Left lung (tissue), 4 donors: ENCODE measurements at regions not wholly inside any gene's neighbourhood (a gene's known extent, or its start where the extent isn't known, plus 50 kb on each side); places are given as distances from the start of the nearest gene placed in this dataset.

Experiments
- ATAC-seq: fragments of 200-7000 bp; cut with Tn5 transposase; one replicate; pipeline ENCODE4 v1.9.1; 2020; ENCODE audit warnings: moderate library complexity
- DNase-seq, 4 donors: peaks; one replicate each; pipeline ENCODE4 v3.0.0-alpha.2; 2013 to 2020
- H3K27ac ChIP-seq, 2 donors: fragments of 200-600 bp; sonication (generic) in 1 of 2; one replicate each; pipeline versions ENCODE4 v1.5.0 to v1.8.0; 2020 to 2021
- H3K27me3 ChIP-seq, 2 donors: fragments of 200-600 bp; sonication (generic) in 1 of 2; one replicate each; pipeline versions ENCODE4 v1.5.0 to v1.8.0; 2020 to 2021
- H3K36me3 ChIP-seq, 2 donors: fragments of 200-600 bp; sonication (generic) in 1 of 2; one replicate each; pipeline versions ENCODE4 v1.5.0 to v1.8.0; 2020 to 2021
- H3K4me1 ChIP-seq, 2 donors: fragments of 200-600 bp; one replicate each; pipeline ENCODE4 v1.8.0; 2021
- H3K4me3 ChIP-seq, 2 donors: fragments of 200-600 bp; sonication (generic) in 1 of 2; one replicate each; pipeline versions ENCODE4 v1.5.0 to v1.8.0; 2020 to 2021; ENCODE audit warnings: mild to moderate bottlenecking in 1 of 2
- H3K9me3 ChIP-seq, 2 donors: fragments of 200-600 bp; sonication (generic) in 1 of 2; one replicate each; pipeline versions ENCODE4 v1.5.0 to v1.8.0; 2020 to 2021
- CTCF ChIP-seq, 2 donors: fragments of 200-600 bp; sonication (generic) in 1 of 2; IDR thresholded peaks; one replicate each; pipeline versions ENCODE4 v1.5.0 to v1.8.0; 2021; ENCODE audit warnings: antibody characterized with exemption in 2 of 2
- intact Hi-C, 2 donors: fragments of 100-400 bp; cut with DNase I; formaldehyde crosslinking; loops; one replicate each; pipeline versions ENCODE4 v1.11.2 to v1.14.2; 2022
- donor health status: DM: no; HTN: yes; CAD: no.
- donor health status: DM: no; HTN: no; CAD: no.

GRCh38 chr1:244356376-244356775 lies 95.3 kb downstream of the ADSS2 start:
- ATAC-seq = no peak

More at GRCh38 chr1:244356376-244356775, 95.3 kb downstream of the ADSS2 start:
- TF ChIP-seq CTCF (IDR thresholded peaks at IDR 0.05) = no peak
- H3K27ac ChIP-seq = no peak overlapping the region
- peaks cover 0 to 12% of the 10 kb centered on the region in 2 donors for H3K4me1 ChIP-seq
- H3K27me3 ChIP-seq = no peaks in the 10 kb centered on the region
- DNase-seq = no peak
- H3K4me3 ChIP-seq = no peak overlapping the region
- no peaks in the 10 kb centered on the region for H3K36me3 ChIP-seq
- intact Hi-C loops = no loop called here
- no peaks in the 10 kb centered on the region for H3K9me3 ChIP-seq
